ENCODE measurements at regions not wholly inside any gene's neighbourhood (a gene's known extent, or its start where the extent isn't known, plus 50 kb on each side); places are given as distances from the start of the nearest gene placed in this dataset.

- DNase-seq, result no peak
Measured at GRCh38 chr6:147765541-147765940, 257.1 kb downstream of the SAMD5 start.

GRCh38 chr6:147768969-147769368 is 260.5 kb downstream of the SAMD5 start:
- no peak for DNase-seq

- no peak for DNase-seq
Measured at GRCh38 chr6:147769496-147770087, 261.1 kb downstream of the SAMD5 start.

GRCh38 chr6:147770221-147770620 is 261.7 kb downstream of the SAMD5 start:
- DNase-seq, result no peak

DNA sequence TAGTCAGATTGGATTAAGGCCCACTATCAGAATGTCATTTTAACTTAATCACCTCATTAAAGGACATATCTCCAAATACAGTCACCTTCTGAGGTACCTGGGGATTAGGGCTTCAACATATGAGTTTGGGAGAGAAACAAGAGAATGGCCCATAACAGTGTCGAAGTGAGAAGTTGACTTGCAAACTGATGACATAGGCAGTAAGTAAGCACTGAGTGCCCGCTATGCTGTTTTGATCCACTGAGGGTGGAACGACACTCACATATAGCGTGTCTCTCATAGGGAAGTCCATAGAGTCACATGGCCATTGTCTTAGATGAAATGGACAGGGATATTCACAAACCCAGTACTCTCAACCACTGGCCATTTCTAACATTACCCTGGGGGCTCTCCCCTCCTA is 264.2 kb downstream of the SAMD5 start:
- DNase-seq, result no peak

DNA sequence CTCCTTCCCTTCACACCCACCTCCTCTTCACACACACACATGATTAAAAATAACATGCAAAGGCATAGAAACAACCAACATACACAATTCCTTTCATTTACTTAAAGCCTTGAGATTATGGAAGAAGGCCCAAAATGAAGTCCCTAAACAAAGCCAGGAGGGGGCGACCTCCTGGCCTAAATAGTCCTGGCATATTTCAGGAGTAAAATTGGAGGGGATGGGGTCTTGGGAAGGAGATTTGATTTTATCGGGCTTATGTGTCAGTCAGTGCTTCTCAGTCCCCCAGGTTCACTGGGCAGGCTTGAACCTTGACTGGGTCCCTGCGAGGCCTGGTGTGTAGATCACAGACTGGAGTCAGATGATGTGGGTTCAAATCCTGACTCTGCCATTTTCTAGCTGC is 266.4 kb downstream of the SAMD5 start:
- DNase-seq, result no peak

GRCh38 chr6:147776631-147777213 is 268.2 kb downstream of the SAMD5 start:
- DNase-seq, result no peak

- DNase-seq, result no peak
Measured at GRCh38 chr6:147779624-147780023, 271.1 kb downstream of the SAMD5 start.

- DNase-seq, result no peak
Measured at GRCh38 chr6:147782302-147782701, 273.8 kb downstream of the SAMD5 start.

DNA sequence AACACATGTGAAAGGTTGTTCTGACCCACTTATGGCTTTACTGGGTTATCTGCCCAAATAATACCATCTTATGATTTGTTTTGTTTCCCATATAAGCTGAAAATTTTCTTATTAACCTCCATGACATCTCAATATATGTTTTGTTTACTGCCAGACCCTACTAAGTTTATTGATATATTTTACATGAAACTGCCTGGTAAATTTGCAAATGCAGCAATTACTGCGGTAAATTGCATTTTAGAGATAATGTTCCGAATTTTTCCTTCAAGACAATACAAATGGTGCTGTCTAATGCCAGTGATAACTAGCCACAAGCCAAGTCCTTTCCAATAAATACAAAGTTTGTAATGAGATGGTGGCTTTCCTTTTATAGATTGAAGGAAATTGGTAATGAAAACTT is 275.9 kb downstream of the SAMD5 start:
- no peak for DNase-seq

GRCh38 chr6:147787417-147787816 is 278.9 kb downstream of the SAMD5 start:
- peak; percentile 9 for DNase-seq

DNA sequence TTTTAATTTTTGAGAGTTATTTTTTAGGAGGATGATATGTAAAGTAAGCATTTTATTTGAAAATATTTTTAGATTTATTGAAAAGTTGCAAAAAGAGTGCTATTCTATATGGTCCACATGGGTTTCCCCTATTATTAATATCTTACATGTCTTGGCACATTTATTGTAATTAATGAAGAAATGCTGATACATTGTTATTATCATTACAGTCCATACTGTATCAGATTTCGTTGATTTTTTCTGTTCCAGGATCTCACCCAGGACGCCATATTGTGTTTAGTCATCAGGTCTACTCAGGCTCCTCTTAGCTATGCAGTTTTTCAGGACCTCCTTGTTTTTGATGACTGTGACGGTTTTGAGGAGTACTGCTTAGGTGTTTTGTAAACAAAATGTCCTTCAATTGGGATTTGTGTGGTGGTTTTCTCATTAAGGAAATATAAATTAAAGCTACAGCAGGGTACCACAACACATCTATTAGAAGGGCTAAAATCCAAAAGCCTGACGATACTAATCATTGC is 281.0 kb downstream of the SAMD5 start:
- no peak for DNase-seq

DNA sequence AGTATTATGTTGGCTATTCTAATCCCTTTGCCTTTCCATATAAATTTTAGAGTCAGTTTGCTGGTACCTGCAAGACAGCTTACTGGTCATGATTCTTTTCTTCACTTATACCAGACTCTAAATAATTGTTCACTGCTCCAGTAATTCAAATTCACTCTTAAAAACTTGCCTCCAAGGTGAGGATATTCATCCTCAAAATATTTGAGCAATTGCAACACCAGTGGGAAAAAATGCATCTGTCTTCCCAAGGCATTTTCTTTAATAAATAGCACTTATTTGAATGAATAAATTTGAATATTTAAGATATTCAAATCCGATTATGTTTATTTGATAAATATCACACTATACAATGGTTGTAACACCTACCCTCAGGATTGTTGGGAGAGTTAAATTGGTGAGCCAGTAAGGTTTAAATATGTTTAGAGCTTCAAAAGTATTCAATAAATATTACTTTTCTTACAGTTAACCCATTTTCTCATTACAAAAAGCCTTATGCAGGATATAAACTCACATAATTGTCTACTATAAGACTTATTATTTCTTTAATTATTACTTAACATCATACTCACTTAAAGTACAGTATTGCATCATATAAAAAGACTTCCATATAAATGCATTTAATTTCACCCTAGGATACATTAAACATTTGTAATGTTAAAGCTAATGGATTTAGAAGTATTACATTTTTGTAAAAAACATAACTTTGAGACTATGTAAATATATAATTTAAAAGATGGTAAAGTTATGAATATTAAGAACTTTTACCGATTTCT is 285.6 kb downstream of the SAMD5 start:
- no peak for DNase-seq

DNA sequence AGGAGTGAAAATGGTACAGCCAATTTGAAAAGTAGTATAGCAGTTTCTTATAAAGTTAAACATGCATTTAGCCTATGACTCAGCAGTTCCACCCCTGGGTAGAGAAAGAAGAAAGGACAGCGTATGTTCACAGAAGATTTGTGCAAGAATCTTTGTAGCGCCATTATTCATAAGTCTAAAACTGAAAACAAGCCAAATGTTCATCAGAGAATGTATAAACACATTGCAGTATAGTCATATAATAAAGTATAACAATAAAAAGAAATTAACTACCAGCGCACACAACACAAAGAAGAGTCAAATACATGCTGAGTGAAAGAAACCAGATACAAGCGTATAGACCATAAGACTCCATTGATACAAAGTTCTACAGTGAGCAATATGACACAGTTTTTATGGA is 294.0 kb downstream of the SAMD5 start:
- no peak for DNase-seq

DNA sequence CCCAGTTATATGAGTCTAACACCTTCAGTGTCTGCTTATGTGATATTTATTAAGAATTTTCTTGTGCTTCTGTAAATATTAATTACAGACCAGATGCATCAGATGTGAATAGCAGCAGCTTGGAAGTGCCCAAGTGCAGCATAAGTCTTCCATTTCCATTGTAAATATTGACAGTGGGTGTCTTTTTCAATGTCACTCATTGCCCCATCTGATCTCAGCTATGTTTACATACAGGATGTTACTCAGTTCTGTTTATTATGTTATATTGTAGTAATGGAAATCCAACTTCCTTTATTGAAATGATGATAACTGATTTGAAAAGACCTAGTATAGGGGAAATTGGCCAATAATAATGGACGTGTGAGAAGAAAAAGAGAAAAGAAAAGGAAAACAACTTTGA is 296.7 kb downstream of the SAMD5 start:
- DNase-seq, result no peak

DNA sequence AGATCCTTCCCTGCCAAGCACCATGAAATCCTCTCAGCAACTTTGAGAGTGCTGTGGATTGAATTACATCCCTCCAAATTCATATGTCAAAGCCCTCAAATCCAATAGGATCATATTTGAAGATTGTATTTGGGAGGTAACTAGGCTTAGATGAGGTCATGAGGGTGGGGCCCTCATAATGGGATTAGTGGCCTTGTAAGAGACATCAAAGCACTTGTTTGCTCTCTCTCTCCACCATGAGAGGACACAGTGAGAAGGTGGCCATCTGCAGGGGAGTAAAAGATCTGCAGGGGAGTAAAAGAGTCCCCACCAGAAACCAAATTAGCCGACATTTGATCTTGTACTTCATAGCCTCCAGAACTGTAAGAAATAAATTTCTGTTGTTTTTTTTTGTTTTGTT is 298.2 kb downstream of the SAMD5 start:
- DNase-seq, result no peak

GRCh38 chr6:147808640-147809039 is 300.1 kb downstream of the SAMD5 start:
- no peak for DNase-seq

DNA sequence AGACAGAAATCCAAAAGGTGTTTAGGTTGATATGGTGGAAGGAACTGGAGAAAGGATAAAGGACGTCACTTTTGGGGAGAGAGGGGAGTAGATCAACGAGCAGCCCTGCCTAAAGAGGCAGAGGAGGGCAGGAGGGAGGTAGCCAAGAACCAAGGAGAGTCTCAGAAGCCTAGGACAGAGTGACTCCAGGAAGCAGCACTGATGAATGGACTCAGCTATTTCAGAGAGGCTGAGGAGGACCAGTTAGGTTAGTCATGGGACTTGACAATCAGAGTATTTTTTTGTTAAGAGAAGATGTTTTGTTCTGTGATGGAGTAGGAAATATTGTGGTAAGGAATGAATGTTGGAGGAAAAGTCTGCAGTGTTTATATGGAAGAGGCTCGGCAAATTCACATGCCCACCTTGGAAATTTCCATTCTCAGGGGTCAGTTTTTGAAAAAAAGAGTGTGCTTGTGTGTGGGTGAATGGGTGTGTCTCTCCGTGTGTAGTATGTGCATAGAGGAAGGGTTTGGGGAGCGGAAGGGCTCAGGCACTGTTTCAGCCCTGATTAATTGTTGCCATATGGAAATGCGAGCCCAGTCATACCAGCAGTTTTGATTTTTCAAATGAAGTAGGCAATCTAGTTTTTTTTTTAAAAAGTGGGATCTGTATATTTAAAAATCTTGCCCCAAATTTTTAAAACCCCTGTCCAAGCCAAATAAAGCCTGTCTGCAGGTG is 303.6 kb downstream of the SAMD5 start:
- DNase-seq, result no peak

- DNase-seq, result no peak
Measured at GRCh38 chr6:147817042-147817689, 308.7 kb downstream of the SAMD5 start.

DNA sequence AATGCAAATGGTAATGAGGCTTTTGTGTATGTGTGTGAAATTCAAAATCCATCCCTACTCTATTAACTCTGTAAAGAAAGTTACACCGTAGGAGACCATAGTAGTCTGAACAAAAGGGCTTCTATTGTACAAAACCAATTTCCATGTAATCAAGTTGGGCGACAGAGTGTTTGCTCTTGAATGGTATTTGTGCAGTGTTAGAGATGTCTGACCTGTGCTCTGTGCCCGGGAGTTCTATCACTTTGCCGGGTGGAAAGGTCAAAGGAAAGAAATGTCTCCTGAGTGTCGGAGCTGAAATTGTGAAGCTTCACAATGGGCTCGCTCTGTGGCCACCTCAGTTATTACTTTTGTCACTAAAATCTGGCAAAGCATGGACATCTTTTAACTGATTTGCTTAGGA is 312.0 kb downstream of the SAMD5 start:
- no peak for DNase-seq

GRCh38 chr6:147821295-147821897 is 312.9 kb downstream of the SAMD5 start:
- DNase-seq, result no peak

- DNase-seq, result no peak
Measured at GRCh38 chr6:147823936-147824335, 315.4 kb downstream of the SAMD5 start.

- no peak for DNase-seq
Measured at GRCh38 chr6:147825848-147826247, 317.4 kb downstream of the SAMD5 start.

All from midbrain (tissue), 1 donor.